ENCODE measurements at regions not wholly inside any gene's neighbourhood (a gene's known extent, or its start where the extent isn't known, plus 50 kb on each side); places are given as distances from the start of the nearest gene placed in this dataset.

DNA sequence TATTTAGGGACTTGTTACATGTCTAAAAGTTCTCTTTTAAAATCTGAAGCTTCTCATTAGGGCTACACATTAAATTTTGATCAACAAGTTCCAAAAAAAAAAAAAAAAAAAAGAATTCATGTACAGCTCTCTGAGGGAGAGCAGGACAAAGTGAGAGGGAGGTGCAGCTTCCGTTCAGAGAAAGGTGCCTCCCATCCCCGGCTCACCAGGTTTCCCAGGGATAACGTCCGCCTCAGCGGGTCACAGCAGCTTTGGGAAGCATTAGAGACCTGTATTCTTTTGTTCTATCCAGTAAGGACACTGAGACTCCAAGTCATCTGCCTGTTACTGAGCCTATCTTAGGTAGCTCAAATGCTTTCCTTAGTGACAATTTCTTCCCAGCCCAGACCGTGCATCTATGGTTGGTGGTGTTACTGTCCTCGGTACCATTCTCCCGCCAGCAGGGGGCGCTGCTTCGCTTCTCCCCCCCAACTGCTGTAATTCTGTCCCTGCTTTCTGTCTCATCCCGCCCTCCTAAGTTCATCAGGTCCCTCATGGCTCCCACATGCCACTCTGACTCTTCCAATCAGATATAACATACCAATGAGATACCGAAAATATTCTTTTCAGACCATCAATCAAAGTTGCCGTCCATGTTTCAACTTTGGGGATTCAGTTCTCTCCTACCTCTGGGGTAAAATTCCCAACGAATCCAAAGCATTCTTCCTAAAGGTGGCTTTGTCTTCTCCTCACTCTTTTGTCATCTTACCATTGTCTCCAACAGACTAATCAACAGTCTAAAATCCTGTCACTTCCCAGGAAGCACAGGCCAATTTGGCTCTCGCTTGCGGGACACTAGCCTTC lies 466.5 kb downstream of the METTL4 start:
- peak; percentile 49 for DNase-seq (ENCODE audit: low read depth)

- DNase-seq (ENCODE audit: low read depth): peak; percentile 2
Observed at GRCh38 chr18:2108591-2108990, 462.7 kb downstream of the METTL4 start.

DNA sequence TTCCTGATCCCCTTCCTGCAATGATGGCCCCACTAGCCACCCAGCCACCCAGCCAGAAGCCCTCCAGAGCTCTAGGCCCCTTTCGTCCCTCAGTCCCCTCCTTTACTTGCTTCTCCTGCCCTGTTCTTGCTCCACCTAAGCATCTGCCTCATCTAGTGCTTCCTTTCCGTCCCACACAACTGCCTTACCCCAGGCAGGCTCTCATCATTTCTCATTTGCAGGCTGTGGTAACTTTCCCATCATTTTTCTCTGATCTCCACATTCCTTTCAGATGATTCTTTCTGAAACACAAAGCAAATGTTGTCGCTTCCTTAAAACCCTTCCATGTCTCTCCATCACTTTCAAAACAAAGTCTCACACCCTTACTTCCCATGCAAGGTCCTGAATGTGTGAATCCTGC lies 459.8 kb downstream of the METTL4 start:
- DNase-seq (ENCODE audit: low read depth): peak; percentile 45

- no peak for DNase-seq (ENCODE audit: low read depth)
Observed at GRCh38 chr18:2112435-2113045, 458.8 kb downstream of the METTL4 start.

- DNase-seq (ENCODE audit: low read depth): no peak
Observed at GRCh38 chr18:2114289-2114688, 457.0 kb downstream of the METTL4 start.

- DNase-seq (ENCODE audit: low read depth): no peak
Observed at GRCh38 chr18:2114765-2115164, 456.5 kb downstream of the METTL4 start.

- no peak for DNase-seq (ENCODE audit: low read depth)
Observed at GRCh38 chr18:2121224-2121623, 450.1 kb downstream of the METTL4 start.

- DNase-seq (ENCODE audit: low read depth): no peak
Observed at GRCh38 chr18:2123077-2123476, 448.2 kb downstream of the METTL4 start.

DNA sequence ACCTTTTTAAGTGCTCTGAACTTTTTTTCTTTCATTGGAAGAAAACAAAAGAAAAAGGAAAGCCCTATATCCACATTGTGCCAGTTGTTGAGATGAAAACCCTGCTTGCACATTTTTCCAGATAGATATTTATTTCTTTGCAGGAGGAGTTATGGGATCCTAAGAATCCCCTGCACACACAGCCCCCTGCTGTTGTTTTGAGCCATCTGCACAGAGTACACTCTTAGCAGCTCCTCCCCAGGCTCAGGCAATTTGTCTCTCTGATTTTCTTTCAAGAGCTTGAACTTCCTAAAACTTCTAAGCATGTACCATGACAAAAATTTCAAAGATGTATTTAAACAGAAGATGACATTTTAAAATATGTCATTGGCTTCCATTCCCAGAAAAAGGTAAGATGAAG lies 436.9 kb downstream of the METTL4 start:
- no peak for DNase-seq (ENCODE audit: low read depth)

DNA sequence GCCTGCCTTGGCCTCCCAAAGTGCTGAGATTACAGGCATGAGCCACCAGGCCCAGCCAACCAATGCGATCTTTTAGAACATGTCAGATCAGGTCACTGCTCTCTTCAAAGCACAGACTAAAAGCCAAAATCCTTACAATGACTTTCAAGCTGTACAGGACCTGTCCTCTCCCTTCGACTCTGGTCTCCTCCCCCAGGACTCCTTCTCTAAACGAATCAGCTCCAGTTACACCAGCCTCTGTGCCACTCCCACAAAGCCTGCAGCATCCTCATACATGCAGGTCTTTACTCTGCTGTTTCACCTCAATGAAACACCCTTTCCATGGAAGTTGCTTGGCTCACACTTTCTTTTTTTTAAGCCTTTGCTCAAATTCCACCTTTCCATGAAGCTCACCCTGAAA lies 436.0 kb downstream of the METTL4 start:
- DNase-seq (ENCODE audit: low read depth): no peak

GRCh38 chr18:2138552-2138951 lies 432.8 kb downstream of the METTL4 start:
- no peak for DNase-seq (ENCODE audit: low read depth)

DNA sequence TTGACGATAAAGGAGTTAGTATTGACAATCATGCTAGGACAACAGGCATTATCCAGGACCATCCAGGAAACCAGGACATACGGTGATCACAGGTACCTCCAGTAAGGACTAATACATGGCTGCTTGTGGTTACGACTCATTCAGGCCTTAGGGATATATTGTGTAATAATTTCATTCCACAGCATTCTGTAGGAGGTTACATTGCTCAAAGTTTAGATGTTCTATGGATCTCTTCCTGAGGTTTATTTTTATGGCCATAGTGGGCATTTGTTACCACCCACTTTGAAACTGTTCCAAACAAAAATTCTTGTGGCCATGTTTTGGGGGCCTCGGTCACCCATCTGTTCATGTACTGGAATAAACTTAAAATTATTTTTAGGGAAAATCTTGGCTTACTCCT lies 431.6 kb downstream of the METTL4 start:
- DNase-seq (ENCODE audit: low read depth): peak; percentile 27

- no peak for DNase-seq (ENCODE audit: low read depth)
Observed at GRCh38 chr18:2143636-2144035, 427.7 kb downstream of the METTL4 start.

- no peak for DNase-seq (ENCODE audit: low read depth)
Observed at GRCh38 chr18:2144811-2145210, 426.5 kb downstream of the METTL4 start.

- DNase-seq (ENCODE audit: low read depth): no peak
Observed at GRCh38 chr18:2146092-2146491, 425.2 kb downstream of the METTL4 start.

DNA sequence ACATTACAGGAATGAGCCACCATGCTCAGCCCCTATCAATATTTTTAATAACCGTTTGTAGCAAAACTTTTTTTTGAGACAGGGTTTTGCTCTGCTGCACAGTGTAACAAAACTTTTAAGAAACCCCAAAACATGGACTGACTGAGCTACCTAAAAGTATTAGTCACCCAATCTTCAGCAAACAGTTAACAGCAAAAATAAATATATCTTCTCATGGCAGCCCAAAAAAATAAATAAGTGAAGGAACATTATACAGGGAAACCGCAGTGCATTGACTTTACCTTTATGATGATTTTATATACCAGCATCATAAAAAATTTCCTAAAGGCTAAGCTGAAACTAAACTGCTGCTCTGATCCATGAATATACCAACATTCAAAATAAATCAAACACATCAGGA lies 424.6 kb downstream of the METTL4 start:
- DNase-seq (ENCODE audit: low read depth): no peak

- no peak for DNase-seq (ENCODE audit: low read depth)
Observed at GRCh38 chr18:2147476-2148230, 423.7 kb downstream of the METTL4 start.

- no peak for DNase-seq (ENCODE audit: low read depth)
Observed at GRCh38 chr18:2148823-2149222, 422.5 kb downstream of the METTL4 start.

GRCh38 chr18:2150566-2150965 lies 420.7 kb downstream of the METTL4 start:
- no peak for DNase-seq (ENCODE audit: low read depth)

DNA sequence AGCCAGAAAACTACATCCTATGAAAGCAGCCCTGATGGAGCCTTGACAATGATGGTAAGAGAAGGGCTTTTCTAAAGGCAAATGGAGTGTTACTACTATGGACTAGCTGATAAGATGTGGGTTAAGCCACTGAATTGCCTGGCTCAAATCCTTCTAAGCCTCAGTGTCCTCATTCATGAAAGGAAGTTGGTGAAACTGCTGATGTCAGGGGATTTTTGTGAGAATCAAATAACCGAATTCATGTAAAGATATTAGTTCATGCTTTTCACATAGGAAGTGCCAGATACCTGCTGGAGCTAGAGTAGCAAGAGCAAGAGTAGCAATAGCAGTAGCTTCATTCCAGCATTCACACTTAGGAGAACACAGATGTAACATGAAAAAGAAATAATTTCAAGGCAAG lies 417.0 kb downstream of the METTL4 start:
- no peak for DNase-seq (ENCODE audit: low read depth)

DNA sequence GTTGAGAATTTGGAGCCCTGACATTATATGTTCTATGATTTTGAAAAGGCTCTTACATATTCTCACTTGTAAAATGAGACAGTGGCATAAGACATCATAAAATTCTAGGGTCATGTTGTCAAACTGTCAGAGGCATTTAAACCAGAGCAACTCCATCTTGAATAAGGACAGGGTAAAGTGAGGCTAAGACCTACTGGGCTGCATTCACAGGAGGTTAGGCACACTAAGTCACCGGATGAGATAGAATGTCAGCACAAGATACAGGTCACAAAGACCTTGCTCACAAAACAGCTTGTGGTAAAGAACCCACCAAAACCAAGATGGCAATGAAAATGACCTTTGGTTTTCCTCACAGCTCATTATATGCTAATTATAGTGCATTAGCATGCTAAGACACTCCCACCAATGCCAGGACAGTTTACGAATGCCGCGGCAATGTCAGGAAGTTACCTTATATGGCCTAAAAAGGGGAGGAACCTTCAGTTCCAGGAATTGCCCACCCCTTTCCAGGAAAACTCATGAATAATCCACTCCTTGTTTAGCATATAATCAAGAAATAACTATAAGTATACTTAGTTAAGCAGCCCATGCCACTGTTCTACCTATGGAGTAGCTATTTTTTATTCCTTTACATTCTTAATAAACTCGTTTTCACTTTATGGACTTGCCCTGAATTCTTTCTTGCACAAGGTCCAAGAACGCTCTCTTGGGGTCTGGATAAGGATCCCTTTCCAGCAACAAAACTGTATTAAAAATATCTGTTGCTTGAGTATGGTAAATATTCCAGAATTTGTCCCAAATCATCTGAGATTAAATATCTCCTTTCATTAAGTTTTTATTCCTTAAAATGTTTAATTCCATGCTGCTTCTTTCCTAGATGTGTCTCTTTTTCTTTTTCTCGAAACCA lies 406.4 kb downstream of the METTL4 start:
- no peak for DNase-seq (ENCODE audit: low read depth)

Measured in LHCN-M2 (cell line).